ENCODE measurements at regions not wholly inside any gene's neighbourhood (a gene's known extent, or its start where the extent isn't known, plus 50 kb on each side); places are given as distances from the start of the nearest gene placed in this dataset.

DNA sequence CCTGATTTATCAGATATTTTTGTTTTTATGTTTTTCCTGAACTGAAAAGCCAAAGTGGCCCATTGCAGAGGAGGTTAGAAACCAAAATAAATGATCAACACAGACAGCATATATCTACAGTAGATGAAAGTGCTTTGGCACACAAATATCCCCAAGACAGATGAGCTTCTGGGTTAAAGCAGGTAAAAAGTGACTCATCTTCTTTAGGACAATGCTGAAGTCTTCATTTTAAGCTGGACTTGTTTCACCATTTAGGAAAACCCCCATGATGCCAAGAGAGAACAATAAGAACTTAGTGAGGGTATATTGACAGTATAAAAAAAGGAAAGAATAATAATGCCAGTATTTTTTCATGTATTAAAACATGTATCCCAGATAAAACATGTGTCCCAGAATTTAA lies 100.8 kb upstream of the OR9G4 start:
- TF ChIP-seq, protein P1, sequence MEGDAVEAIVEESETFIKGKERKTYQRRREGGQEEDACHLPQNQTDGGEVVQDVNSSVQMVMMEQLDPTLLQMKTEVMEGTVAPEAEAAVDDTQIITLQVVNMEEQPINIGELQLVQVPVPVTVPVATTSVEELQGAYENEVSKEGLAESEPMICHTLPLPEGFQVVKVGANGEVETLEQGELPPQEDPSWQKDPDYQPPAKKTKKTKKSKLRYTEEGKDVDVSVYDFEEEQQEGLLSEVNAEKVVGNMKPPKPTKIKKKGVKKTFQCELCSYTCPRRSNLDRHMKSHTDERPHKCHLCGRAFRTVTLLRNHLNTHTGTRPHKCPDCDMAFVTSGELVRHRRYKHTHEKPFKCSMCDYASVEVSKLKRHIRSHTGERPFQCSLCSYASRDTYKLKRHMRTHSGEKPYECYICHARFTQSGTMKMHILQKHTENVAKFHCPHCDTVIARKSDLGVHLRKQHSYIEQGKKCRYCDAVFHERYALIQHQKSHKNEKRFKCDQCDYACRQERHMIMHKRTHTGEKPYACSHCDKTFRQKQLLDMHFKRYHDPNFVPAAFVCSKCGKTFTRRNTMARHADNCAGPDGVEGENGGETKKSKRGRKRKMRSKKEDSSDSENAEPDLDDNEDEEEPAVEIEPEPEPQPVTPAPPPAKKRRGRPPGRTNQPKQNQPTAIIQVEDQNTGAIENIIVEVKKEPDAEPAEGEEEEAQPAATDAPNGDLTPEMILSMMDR (IDR thresholded peaks at IDR 0.05), result no peak
- no peak for TF ChIP-seq EP300 (IDR thresholded peaks at IDR 0.05; ENCODE audit: low read depth)

Data from transverse colon (tissue), 3 donors.